OCI-LY1 (cell line): ENCODE measurements at regions not wholly inside any gene's neighbourhood (a gene's known extent, or its start where the extent isn't known, plus 50 kb on each side); places are given as distances from the start of the nearest gene placed in this dataset.

ENCODE experiments used
- H2AFZ ChIP-seq: fragments of 200-600 bp; sonication (generic), shearing (Covaris generic); 2 replicates; pipeline ENCODE4 v1.6.0; 2014; ENCODE audit warnings: antibody characterized with exemption, mild to moderate bottlenecking, low read length
- H3F3A ChIP-seq: fragments of 200-600 bp; sonication (generic), shearing (Covaris generic); 2 replicates; pipeline ENCODE4 v1.6.0; 2014; ENCODE audit warnings: mild to moderate bottlenecking, antibody characterized with exemption, low read length, moderate library complexity; ENCODE audit not compliant: insufficient read depth
- H3K27ac ChIP-seq: fragments of 200-600 bp; sonication (generic); 2 replicates; pipeline ENCODE4 v1.5.1; 2014; ENCODE audit warnings: low read length, mixed run types, mild to moderate bottlenecking, low read depth; ENCODE audit not compliant: poor library complexity, severe bottlenecking
- H3K27me3 ChIP-seq: fragments of 200-600 bp; sonication (generic); 2 replicates; pipeline ENCODE4 v1.6.0; 2014; ENCODE audit warnings: antibody characterized with exemption, mild to moderate bottlenecking, low read length, moderate library complexity; ENCODE audit not compliant: insufficient read depth
- H3K36me3 ChIP-seq: fragments of 200-600 bp; sonication (generic); 2 replicates; pipeline ENCODE4 v1.6.1; 2014; ENCODE audit warnings: mild to moderate bottlenecking, antibody characterized with exemption, low read length, moderate library complexity, mixed read lengths; ENCODE audit not compliant: insufficient read depth
- H3K4me1 ChIP-seq: fragments of 200-600 bp; sonication (generic); 2 replicates; pipeline ENCODE4 v1.5.1; 2014; ENCODE audit warnings: mild to moderate bottlenecking, low read length, moderate library complexity; ENCODE audit not compliant: insufficient read depth, severe bottlenecking
- H3K4me2 ChIP-seq: fragments of 200-600 bp; sonication (generic), shearing (Covaris generic); 2 replicates; pipeline ENCODE4 v1.6.1; 2014; ENCODE audit warnings: low read length
- H3K4me3 ChIP-seq: fragments of 200-600 bp; sonication (generic); 2 replicates; pipeline ENCODE4 v1.5.1; 2014; ENCODE audit warnings: low read length, low read depth, mild to moderate bottlenecking, mixed read lengths; ENCODE audit not compliant: poor library complexity, severe bottlenecking
- H3K79me2 ChIP-seq: fragments of 200-600 bp; shearing (Covaris generic); 2 replicates; pipeline ENCODE4 v1.6.1; 2016; ENCODE audit warnings: mixed run types, low read length, mixed read lengths; ENCODE audit not compliant: insufficient read depth
- H3K9ac ChIP-seq: fragments of 200-600 bp; sonication (generic), shearing (Covaris generic); 2 replicates; pipeline ENCODE4 v1.6.1; 2014; ENCODE audit warnings: mild to moderate bottlenecking, low read length, mixed read lengths
- H3K9me2 ChIP-seq: fragments of 200-600 bp; sonication (generic), shearing (Covaris generic); 2 replicates; pipeline ENCODE4 v1.6.1; 2014; ENCODE audit warnings: low read depth, mild to moderate bottlenecking, low read length, mixed read lengths
- H3K9me3 ChIP-seq: fragments of 200-600 bp; shearing (Covaris generic); 2 replicates; pipeline ENCODE4 v1.6.1; 2014; ENCODE audit warnings: low read length, mixed read lengths
- H4K20me1 ChIP-seq: fragments of 200-600 bp; sonication (generic), shearing (Covaris generic); 2 replicates; pipeline ENCODE4 v1.6.0; 2016; ENCODE audit warnings: mild to moderate bottlenecking, low read length; ENCODE audit not compliant: insufficient read depth
- EZH2 ChIP-seq: fragments of 200-600 bp; sonication (generic), shearing (Covaris generic); IDR thresholded peaks from 2 replicates; pipeline ENCODE4 v1.8.0; 2017; ENCODE audit warnings: borderline replicate concordance, mixed run types, mild to moderate bottlenecking, antibody characterized with exemption, low read length, moderate library complexity, mixed read lengths
- TF ChIP-seq, protein P1 (sequence below): fragments of 200-600 bp; sonication (generic), shearing (Covaris generic); IDR thresholded peaks from 2 replicates; pipeline ENCODE4 v1.5.1; 2017; ENCODE audit warnings: mild to moderate bottlenecking, antibody characterized with exemption, low read length, moderate library complexity, mixed read lengths

GRCh38 chr18:22047485-22047884 lies 121.9 kb upstream of the GATA6 start:
- Histone ChIP-seq H3K9ac (no peak overlapping the region), H3K9me3 (no peaks in the 10 kb centered on the region), H3K36me3 (no peaks in the 10 kb centered on the region), H3K27ac (no peak overlapping the region), H3K79me2 (no peaks in the 10 kb centered on the region), H3K9me2 (no peaks in the 10 kb centered on the region), H3F3A (no peaks in the 10 kb centered on the region), H4K20me1 (no peaks in the 10 kb centered on the region), H3K27me3 (no peaks in the 10 kb centered on the region), H3K4me3 (no peak overlapping the region), H2AFZ (no peak overlapping the region), H3K4me1 (no peaks in the 10 kb centered on the region), H3K4me2 (no peak overlapping the region)
- TF ChIP-seq, protein P1, sequence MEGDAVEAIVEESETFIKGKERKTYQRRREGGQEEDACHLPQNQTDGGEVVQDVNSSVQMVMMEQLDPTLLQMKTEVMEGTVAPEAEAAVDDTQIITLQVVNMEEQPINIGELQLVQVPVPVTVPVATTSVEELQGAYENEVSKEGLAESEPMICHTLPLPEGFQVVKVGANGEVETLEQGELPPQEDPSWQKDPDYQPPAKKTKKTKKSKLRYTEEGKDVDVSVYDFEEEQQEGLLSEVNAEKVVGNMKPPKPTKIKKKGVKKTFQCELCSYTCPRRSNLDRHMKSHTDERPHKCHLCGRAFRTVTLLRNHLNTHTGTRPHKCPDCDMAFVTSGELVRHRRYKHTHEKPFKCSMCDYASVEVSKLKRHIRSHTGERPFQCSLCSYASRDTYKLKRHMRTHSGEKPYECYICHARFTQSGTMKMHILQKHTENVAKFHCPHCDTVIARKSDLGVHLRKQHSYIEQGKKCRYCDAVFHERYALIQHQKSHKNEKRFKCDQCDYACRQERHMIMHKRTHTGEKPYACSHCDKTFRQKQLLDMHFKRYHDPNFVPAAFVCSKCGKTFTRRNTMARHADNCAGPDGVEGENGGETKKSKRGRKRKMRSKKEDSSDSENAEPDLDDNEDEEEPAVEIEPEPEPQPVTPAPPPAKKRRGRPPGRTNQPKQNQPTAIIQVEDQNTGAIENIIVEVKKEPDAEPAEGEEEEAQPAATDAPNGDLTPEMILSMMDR: no peak
- no peak for TF ChIP-seq EZH2

DNA sequence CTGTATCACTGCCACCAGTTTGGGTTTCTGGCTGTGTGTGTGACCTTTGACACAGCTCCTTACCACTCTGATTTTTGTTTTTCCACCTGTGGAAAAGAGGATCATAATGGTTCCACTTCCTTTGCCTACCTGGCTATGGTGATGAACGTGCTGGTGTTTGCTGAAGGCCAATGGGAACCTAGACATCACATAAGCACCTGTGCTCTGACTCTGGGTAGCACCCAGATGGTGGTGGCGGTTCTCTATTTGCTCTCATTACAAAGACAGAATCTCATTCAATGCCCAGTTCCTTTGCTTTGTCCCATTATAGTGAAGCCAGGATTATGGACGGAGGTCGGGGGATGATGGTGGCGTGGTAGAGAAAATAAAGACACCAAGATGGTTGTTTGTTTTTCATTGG lies 121.2 kb upstream of the GATA6 start:
- Histone ChIP-seq H3K4me2 (no peak overlapping the region), H3K4me1 (no peaks in the 10 kb centered on the region), H2AFZ (no peak overlapping the region), H3K4me3 (no peak overlapping the region), H4K20me1 (no peaks in the 10 kb centered on the region), H3K27me3 (no peaks in the 10 kb centered on the region), H3K9me2 (no peaks in the 10 kb centered on the region), H3K27ac (no peak overlapping the region), H3F3A (no peaks in the 10 kb centered on the region), H3K36me3 (no peaks in the 10 kb centered on the region), H3K79me2 (no peaks in the 10 kb centered on the region), H3K9me3 (no peaks in the 10 kb centered on the region), H3K9ac (no peak overlapping the region)
- TF ChIP-seq, protein P1: no peak
- TF ChIP-seq EZH2: no peak

DNA sequence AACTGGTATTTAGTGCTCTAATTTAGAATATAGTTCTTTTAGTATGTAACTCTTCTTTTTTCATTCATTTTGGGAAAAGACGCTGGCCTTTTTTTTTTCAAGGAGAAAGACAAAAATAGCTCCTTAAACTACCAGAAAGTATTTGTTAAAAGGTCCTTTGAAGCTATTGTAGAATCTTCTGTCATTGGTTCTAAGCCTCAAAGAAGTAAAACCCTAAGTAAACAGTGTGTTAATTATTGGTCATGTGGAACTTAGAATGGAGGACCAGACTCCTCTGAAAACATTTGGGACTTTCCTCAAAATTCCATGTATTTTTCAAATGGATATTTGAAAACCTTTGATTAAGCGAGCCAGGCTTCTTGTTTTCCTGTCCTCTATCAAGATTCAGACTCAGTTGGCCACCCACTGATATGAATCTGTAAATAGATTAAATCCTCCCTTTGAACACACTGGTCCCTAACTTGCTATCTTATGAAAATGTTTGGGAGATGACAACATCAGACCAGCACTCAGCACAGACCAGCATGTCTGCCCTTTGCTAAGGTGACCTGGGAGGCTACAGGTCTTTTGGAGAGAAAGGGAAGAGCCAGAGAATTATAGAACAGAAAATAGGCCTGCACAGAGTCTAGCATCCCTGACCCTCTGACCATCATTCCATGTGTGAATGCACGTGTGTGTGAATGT lies 120.3 kb upstream of the GATA6 start:
- Histone ChIP-seq H3K27ac (no peak overlapping the region), H3F3A (no peaks in the 10 kb centered on the region), H3K4me2 (no peak overlapping the region), H3K27me3 (no peaks in the 10 kb centered on the region), H3K9me2 (no peaks in the 10 kb centered on the region), H3K36me3 (no peaks in the 10 kb centered on the region), H3K9me3 (no peaks in the 10 kb centered on the region), H3K9ac (no peak overlapping the region), H3K79me2 (no peaks in the 10 kb centered on the region), H3K4me3 (no peak overlapping the region), H4K20me1 (no peaks in the 10 kb centered on the region), H3K4me1 (no peaks in the 10 kb centered on the region), H2AFZ (no peak overlapping the region)
- TF ChIP-seq, protein P1: no peak
- no peak for TF ChIP-seq EZH2
